A549 (cell line): ENCODE measurements at regions not wholly inside any gene's neighbourhood (a gene's known extent, or its start where the extent isn't known, plus 50 kb on each side); places are given as distances from the start of the nearest gene placed in this dataset.

Source experiments
- ATAC-seq, 2 experiments: fragments of 200-7000 bp in 1 of 2; fragments of >200 bp in 1 of 2; cut with Nextera tagmentation in 1 of 2; cut with Tn5 transposase in 1 of 2; 3 replicates each; pipeline versions ENCODE4 v1.8.0 to v1.9.1; 2018 to 2020; ENCODE audit warnings: mild to moderate bottlenecking in 1 of 2, moderate library complexity in 1 of 2
- CTCF ChIA-PET: fragments of 300-600 bp; sonication (Branson Sonifier 250); formaldehyde crosslinking; extraction: SDS; loops from one replicate; lab custom pipeline; 2021; ENCODE audit warnings: antibody characterized with exemption, inconsistent platforms; lab: Yijun Ruan, JAX
- POLR2A ChIA-PET: fragments of 350-600 bp; formaldehyde crosslinking; extraction: SDS; loops from one replicate; lab custom pipeline; 2021; ENCODE audit warnings: antibody characterized with exemption, inconsistent platforms; lab: Yijun Ruan, JAX
- DNase-seq, 2 experiments: peaks; one replicate each; pipeline versions ENCODE4 v3.0.0 to v3.0.0-alpha.2; 2011 to 2016; ENCODE audit warnings: low read depth in 1 of 2, low spot score in 1 of 2
- FAIRE-seq: peaks from 2 replicates; lab custom pipeline; 2011; peaks lifted over from hg19 to GRCh38; lab: Jason Lieb, UNC
- H3K27ac ChIP-seq, 2 experiments: fragments of >200 bp; sonication (Bioruptor Twin); formaldehyde crosslinking; 3 replicates each; pipeline ENCODE4 v1.5.1; 2016 to 2017
- H3K4me1 ChIP-seq: fragments of >200 bp; sonication (Bioruptor Twin); formaldehyde crosslinking; 3 replicates; pipeline ENCODE4 v1.6.1; 2016
- H3K4me2 ChIP-seq: fragments of >200 bp; sonication (Bioruptor Twin); formaldehyde crosslinking; 3 replicates; pipeline ENCODE4 v1.6.1; 2016
- H3K4me3 ChIP-seq: fragments of >200 bp; sonication (Bioruptor Twin); formaldehyde crosslinking; 3 replicates; pipeline ENCODE4 v1.5.1; 2016
- H3K9me3 ChIP-seq: fragments of >200 bp; sonication (Bioruptor Twin); formaldehyde crosslinking; 3 replicates; pipeline ENCODE4 v1.6.1; 2016
- ATOH8 ChIP-seq: fragments of 250-450 bp; sonication (Bioruptor Pico); IDR thresholded peaks from 2 replicates; pipeline ENCODE4 v1.5.0; 2020; ENCODE audit warnings: low read depth, mild to moderate bottlenecking, moderate library complexity
- BHLHE40 ChIP-seq: IDR thresholded peaks from 2 replicates; pipeline ENCODE4 v1.6.1; 2012; ENCODE audit warnings: low read depth, low read length, inconsistent platforms
- EHF ChIP-seq: fragments of 250-450 bp; sonication (Bioruptor Pico); IDR thresholded peaks from 2 replicates; pipeline ENCODE4 v1.5.0; 2020; ENCODE audit warnings: mild to moderate bottlenecking
- EHMT2 ChIP-seq: fragments of 200-600 bp; sonication (generic); IDR thresholded peaks from 2 replicates; pipeline ENCODE4 v1.6.1; 2016; ENCODE audit warnings: antibody characterized with exemption, low read depth, mild to moderate bottlenecking, moderate library complexity
- ELK1 ChIP-seq: fragments of 150-350 bp; IDR thresholded peaks from 2 replicates; pipeline ENCODE4 v1.6.1; 2014; ENCODE audit warnings: low read depth, mild to moderate bottlenecking, low read length
- EP300 ChIP-seq, 2 experiments: fragments of >200 bp; sonication (Bioruptor Twin); formaldehyde crosslinking; IDR thresholded peaks; 2 replicates in 1 of 2; 3 replicates in 1 of 2; pipeline ENCODE4 v1.6.1; 2016 to 2017
- ESRRA ChIP-seq: fragments of 150-350 bp; IDR thresholded peaks from 2 replicates; pipeline ENCODE4 v1.6.1; 2014; ENCODE audit warnings: mild to moderate bottlenecking, low read length, borderline replicate concordance
- FOSL2 ChIP-seq, 2 experiments: fragments of 450-650 bp in 1 of 2; fragments of >200 bp in 1 of 2; sonication (Bioruptor Twin) in 1 of 2; formaldehyde crosslinking; IDR thresholded peaks; 2 replicates each; pipeline versions ENCODE4 v1.5.0 to v1.6.1; 2016 to 2020; ENCODE audit warnings: mild to moderate bottlenecking in 1 of 2, moderate library complexity in 1 of 2
- HDAC2 ChIP-seq: fragments of 200-600 bp; sonication (generic); IDR thresholded peaks from 2 replicates; pipeline ENCODE4 v1.6.1; 2016
- HES2 ChIP-seq: fragments of >200 bp; sonication (Bioruptor Twin); formaldehyde crosslinking; IDR thresholded peaks from 2 replicates; pipeline ENCODE4 v1.6.1; 2016
- HEYL ChIP-seq: fragments of 250-450 bp; sonication (Bioruptor Pico); IDR thresholded peaks from 2 replicates; pipeline ENCODE4 v1.8.0; 2021; ENCODE audit warnings: mild to moderate bottlenecking, moderate library complexity
- HOXA7 ChIP-seq: fragments of 250-450 bp; sonication (Bioruptor Pico); IDR thresholded peaks from 2 replicates; pipeline ENCODE4 v1.5.0; 2020; ENCODE audit warnings: mild to moderate bottlenecking, moderate library complexity
- JUN ChIP-seq, 2 experiments: fragments of >200 bp; sonication (Bioruptor Twin); formaldehyde crosslinking; IDR thresholded peaks; 2 replicates in 1 of 2; 3 replicates in 1 of 2; pipeline ENCODE4 v1.6.1; 2016 to 2017
- JUNB ChIP-seq: fragments of >200 bp; sonication (Bioruptor Twin); formaldehyde crosslinking; IDR thresholded peaks from 2 replicates; pipeline ENCODE4 v1.6.1; 2016
- KDM1A ChIP-seq: fragments of 200-600 bp; sonication (generic); IDR thresholded peaks from 2 replicates; pipeline ENCODE4 v1.6.1; 2016; ENCODE audit warnings: low read depth, mild to moderate bottlenecking
- KDM5A ChIP-seq: fragments of 200-600 bp; sonication (generic); IDR thresholded peaks from 2 replicates; pipeline ENCODE4 v1.6.1; 2016; ENCODE audit warnings: antibody characterized with exemption, mild to moderate bottlenecking
- MAFK ChIP-seq: fragments of 450-650 bp; IDR thresholded peaks from 2 replicates; pipeline ENCODE4 v1.6.1; 2014; ENCODE audit not compliant: partially characterized antibody
- NPAS2 ChIP-seq: fragments of 250-450 bp; sonication (Bioruptor Pico); IDR thresholded peaks from 2 replicates; pipeline ENCODE4 v1.8.0; 2022; ENCODE audit warnings: mild to moderate bottlenecking, moderate library complexity, borderline replicate concordance
- PHF8 ChIP-seq: fragments of 200-600 bp; sonication (generic); IDR thresholded peaks from 2 replicates; pipeline ENCODE4 v1.6.1; 2016; ENCODE audit warnings: low read depth, mild to moderate bottlenecking, antibody characterized with exemption, moderate library complexity, borderline replicate concordance
- RAD21 ChIP-seq, 2 experiments: fragments of >200 bp in 1 of 2; sonication (Bioruptor Twin) in 1 of 2; formaldehyde crosslinking in 1 of 2; IDR thresholded peaks in 1 of 2; conservative IDR thresholded peaks in 1 of 2; 2 replicates in 1 of 2; 3 replicates in 1 of 2; pipeline ENCODE4 v1.6.1; 2012 to 2018; ENCODE audit warnings: inconsistent platforms in 1 of 2
- REST ChIP-seq: fragments of 200-600 bp; sonication (generic); IDR thresholded peaks from 2 replicates; pipeline ENCODE4 v1.6.1; 2016; ENCODE audit warnings: antibody characterized with exemption, mild to moderate bottlenecking, moderate library complexity
- RFX5 ChIP-seq: fragments of 450-650 bp; IDR thresholded peaks from 2 replicates; pipeline ENCODE4 v1.7.1; 2014; ENCODE audit warnings: antibody characterized with exemption, mild to moderate bottlenecking, moderate library complexity
- RNF2 ChIP-seq: fragments of 200-600 bp; sonication (generic); IDR thresholded peaks from 2 replicates; pipeline ENCODE4 v1.6.1; 2016; ENCODE audit warnings: low read depth, mild to moderate bottlenecking, antibody characterized with exemption, moderate library complexity, borderline replicate concordance
- SMC3 ChIP-seq: fragments of >200 bp; sonication (Bioruptor Twin); formaldehyde crosslinking; IDR thresholded peaks from 3 replicates; pipeline ENCODE4 v1.6.1; 2018; ENCODE audit warnings: inconsistent platforms
- SREBF2 ChIP-seq: fragments of 450-650 bp; IDR thresholded peaks from 2 replicates; pipeline ENCODE4 v1.6.1; 2014; ENCODE audit warnings: mild to moderate bottlenecking, moderate library complexity
- ZC3H11A ChIP-seq: fragments of 450-650 bp; IDR thresholded peaks from 2 replicates; pipeline ENCODE4 v1.6.1; 2014; ENCODE audit warnings: antibody characterized with exemption, mild to moderate bottlenecking
- ZNF302 ChIP-seq: fragments of 250-450 bp; sonication (Bioruptor Pico); IDR thresholded peaks from 2 replicates; pipeline ENCODE4 v1.9.0; 2021; ENCODE audit warnings: inconsistent platforms, mild to moderate bottlenecking, moderate library complexity
- ZSCAN20 ChIP-seq: fragments of 250-450 bp; sonication (Bioruptor Pico); IDR thresholded peaks from 2 replicates; pipeline ENCODE4 v1.8.0; 2022; ENCODE audit warnings: mild to moderate bottlenecking, moderate library complexity
- WGBS: methylation state at CpG from one replicate; pipeline ENCODE4 v1.1.6; 2017; ENCODE audit errors: missing lambda C conversion rate; 5-methylcytosine and 5-hydroxymethylcytosine counted together
- TF ChIP-seq, protein P1 (sequence below): IDR thresholded peaks from 2 replicates; pipeline ENCODE4 v1.6.1; 2012; ENCODE audit warnings: low read depth, borderline replicate concordance

GRCh38 chr1:4957027-4957426, 302.6 kb downstream of the AJAP1 start:
- no peak for TF ChIP-seq ESRRA
- no peak for TF ChIP-seq HES2
- no peak for TF ChIP-seq REST
- no peak for TF ChIP-seq HOXA7 (CRISPR knock-in tag)
- no peak for TF ChIP-seq KDM5A
- no peak for TF ChIP-seq HEYL (CRISPR knock-in tag)
- TF ChIP-seq BHLHE40: no peak
- no peak for TF ChIP-seq ZSCAN20 (CRISPR knock-in tag)
- no peak for TF ChIP-seq ZC3H11A
- no peak for TF ChIP-seq MAFK
- no peak for TF ChIP-seq JUN (IDR thresholded peaks at IDR 0.05)
- no peak for TF ChIP-seq KDM1A
- TF ChIP-seq RFX5: no peak
- no peak for TF ChIP-seq ATOH8 (CRISPR knock-in tag)
- TF ChIP-seq, all 56 proteins: peak for 0
- Histone ChIP-seq H3K9me3 (no peaks in the 10 kb centered on the region), H3K4me1 (no peaks in the 10 kb centered on the region), H3K4me3 (no peak overlapping the region), H3K4me2 (no peak overlapping the region), H3K27ac (no peak overlapping the region)
- FAIRE-seq: no peak
- no peak for ATAC-seq
- WGBS: 24% methylated on average over 4 of the region's 4 CpGs
- POLR2A ChIA-PET: no interaction called here
- CTCF ChIA-PET: interaction anchor here (0.6 kb wide), 1 partner anchor 34 kb away, joined by 3 read pairs; no protein-coding TSS in a partner anchor
- DNase-seq: no peak

DNA sequence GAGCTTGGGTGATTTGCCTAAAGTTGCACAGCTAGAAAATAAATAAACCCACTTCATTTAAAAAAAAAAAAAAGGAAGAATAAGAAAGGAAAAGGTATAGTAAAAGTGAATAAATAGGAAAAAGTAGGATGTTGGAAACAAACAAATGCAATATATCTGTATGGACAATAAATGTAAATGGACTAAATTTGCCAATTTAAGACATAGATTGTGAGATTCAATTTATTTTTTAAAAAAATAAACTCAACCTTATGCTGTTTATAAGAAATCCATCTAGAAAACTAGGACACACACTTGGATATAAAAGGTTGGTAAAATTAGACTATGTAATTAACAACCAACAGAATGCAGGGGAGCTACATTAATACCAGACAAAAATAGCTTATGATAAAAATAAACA, 300.0 kb downstream of the AJAP1 start:
- no peak for ATAC-seq
- POLR2A ChIA-PET: no interaction called here

More for the DNA sequence above, 300.0 kb downstream of the AJAP1 start:
- Histone ChIP-seq H3K27ac (no peak overlapping the region), H3K4me1 (no peaks in the 10 kb centered on the region), H3K4me3 (no peak overlapping the region), H3K9me3 (no peaks in the 10 kb centered on the region), H3K4me2 (no peak overlapping the region)
- DNase-seq (no peak), FAIRE-seq (no peak)
- TF ChIP-seq, protein P1, sequence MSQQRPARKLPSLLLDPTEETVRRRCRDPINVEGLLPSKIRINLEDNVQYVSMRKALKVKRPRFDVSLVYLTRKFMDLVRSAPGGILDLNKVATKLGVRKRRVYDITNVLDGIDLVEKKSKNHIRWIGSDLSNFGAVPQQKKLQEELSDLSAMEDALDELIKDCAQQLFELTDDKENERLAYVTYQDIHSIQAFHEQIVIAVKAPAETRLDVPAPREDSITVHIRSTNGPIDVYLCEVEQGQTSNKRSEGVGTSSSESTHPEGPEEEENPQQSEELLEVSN: no peak
- TF ChIP-seq JUN (IDR thresholded peaks at IDR 0.05): no peak
- no peak for TF ChIP-seq KDM1A
- no peak for TF ChIP-seq RNF2
- no peak for TF ChIP-seq JUNB
- no peak for TF ChIP-seq EHF
- no peak for TF ChIP-seq NPAS2 (CRISPR knock-in tag)
- no peak for TF ChIP-seq ATOH8 (CRISPR knock-in tag)
- TF ChIP-seq SREBF2: no peak
- TF ChIP-seq HDAC2: no peak
- TF ChIP-seq ZNF302 (CRISPR knock-in tag): no peak
- no peak for TF ChIP-seq RAD21 (conservative IDR thresholded peaks at IDR 0.05 in 1 of 2, IDR thresholded peaks at IDR 0.05 in 1 of 2)
- TF ChIP-seq EHMT2: no peak
- TF ChIP-seq EP300 (IDR thresholded peaks at IDR 0.05): no peak
- TF ChIP-seq FOSL2 (IDR thresholded peaks at IDR 0.05): no peak
- no peak for TF ChIP-seq FOSL2 (CRISPR knock-in tag; IDR thresholded peaks at IDR 0.05)
- no peak for TF ChIP-seq SMC3
- TF ChIP-seq PHF8: no peak
- TF ChIP-seq ELK1: no peak
- CTCF ChIA-PET: no interaction called here
